Nucleus accumbens (tissue), 56 donors: ENCODE measurements at regions not wholly inside any gene's neighbourhood (a gene's known extent, or its start where the extent isn't known, plus 50 kb on each side); places are given as distances from the start of the nearest gene placed in this dataset.

ENCODE experiments used
- DNase-seq, 56 donors: peaks; one replicate each; lab custom pipeline; 2025; lab: John Stamatoyannopoulos, UW

- no peak for DNase-seq
Observed at GRCh38 chr4:110949542-110949941, 326.7 kb upstream of the PITX2 start.

- no peak for DNase-seq
Observed at GRCh38 chr4:110950731-110951130, 327.9 kb upstream of the PITX2 start.

- DNase-seq: no peak
Observed at GRCh38 chr4:110953191-110953590, 330.3 kb upstream of the PITX2 start.

GRCh38 chr4:110953898-110954297 is 331.0 kb upstream of the PITX2 start:
- DNase-seq: no peak

- no peak for DNase-seq
Observed at GRCh38 chr4:110955748-110956147, 332.9 kb upstream of the PITX2 start.

- no peak for DNase-seq
Observed at GRCh38 chr4:110959041-110959643, 336.3 kb upstream of the PITX2 start.

GRCh38 chr4:110961066-110961465 is 338.2 kb upstream of the PITX2 start:
- no peak for DNase-seq

- DNase-seq: no peak
Observed at GRCh38 chr4:110962616-110963015, 339.7 kb upstream of the PITX2 start.

- no peak for DNase-seq
Observed at GRCh38 chr4:110963662-110964280, 340.9 kb upstream of the PITX2 start.

- DNase-seq: no peak
Observed at GRCh38 chr4:110967936-110968335, 345.1 kb upstream of the PITX2 start.

- no peak for DNase-seq
Observed at GRCh38 chr4:110970642-110971041, 347.8 kb upstream of the PITX2 start.

- no peak for DNase-seq
Observed at GRCh38 chr4:110975338-110975737, 352.5 kb upstream of the PITX2 start.

GRCh38 chr4:110977554-110977953 is 354.7 kb upstream of the PITX2 start:
- no peak for DNase-seq

GRCh38 chr4:110978761-110979160 is 355.9 kb upstream of the PITX2 start:
- no peak for DNase-seq

- no peak for DNase-seq
Observed at GRCh38 chr4:110982486-110982885, 359.6 kb upstream of the PITX2 start.

- no peak for DNase-seq
Observed at GRCh38 chr4:110988722-110989121, 365.8 kb upstream of the PITX2 start.

- DNase-seq: no peak
Observed at GRCh38 chr4:110989125-110989524, 366.2 kb upstream of the PITX2 start.

- DNase-seq: no peak
Observed at GRCh38 chr4:110994781-110995180, 371.9 kb upstream of the PITX2 start.

GRCh38 chr4:110998320-110998719 is 375.4 kb upstream of the PITX2 start:
- DNase-seq: no peak

GRCh38 chr4:111011458-111011857 is 388.6 kb upstream of the PITX2 start:
- DNase-seq: no peak

GRCh38 chr4:111013846-111014245 is 391.0 kb upstream of the PITX2 start:
- DNase-seq: no peak

GRCh38 chr4:111014537-111014936 is 391.7 kb upstream of the PITX2 start:
- no peak for DNase-seq

GRCh38 chr4:111016416-111016815 is 393.5 kb upstream of the PITX2 start:
- DNase-seq: no peak
